Thoracic aorta (tissue), 2 donors: ENCODE measurements at regions not wholly inside any gene's neighbourhood (a gene's known extent, or its start where the extent isn't known, plus 50 kb on each side); places are given as distances from the start of the nearest gene placed in this dataset.

ENCODE experiments used
- ATAC-seq: fragments of 150-250 bp; one replicate; pipeline ENCODE4 v1.8.0; 2017; ENCODE audit warnings: low read depth; ENCODE audit not compliant: insufficient number of reproducible peaks, low FRiP score
- DNase-seq: peaks from one replicate; pipeline ENCODE4 v3.0.0-alpha.2; 2020; ENCODE audit warnings: low spot score
- H3K27ac ChIP-seq, 2 donors: fragments of 200-600 bp; sonication (generic); 1 replicate in 1 of 2; 2 replicates in 1 of 2; pipeline ENCODE4 v1.5.1; 2016; ENCODE audit warnings: mild to moderate bottlenecking in 2 of 2, moderate library complexity in 2 of 2
- H3K27me3 ChIP-seq: fragments of 200-600 bp; sonication (generic); replicated peaks from 2 replicates; pipeline ENCODE4 v1.6.0; 2016; ENCODE audit warnings: mild to moderate bottlenecking; ENCODE audit not compliant: insufficient read depth
- H3K36me3 ChIP-seq: fragments of 200-600 bp; sonication (generic); one replicate; pipeline ENCODE4 v1.5.1; 2016
- H3K4me1 ChIP-seq, 2 donors: fragments of 200-600 bp; sonication (generic); 1 replicate in 1 of 2; 2 replicates in 1 of 2; pipeline versions ENCODE4 v1.5.1 to v1.6.0; 2016; ENCODE audit warnings: low read depth in 2 of 2, mild to moderate bottlenecking in 1 of 2; ENCODE audit not compliant: control insufficient read depth in 1 of 2
- H3K4me3 ChIP-seq: fragments of 200-600 bp; sonication (generic); 2 replicates; pipeline ENCODE4 v1.5.1; 2016; ENCODE audit warnings: mild to moderate bottlenecking
- H3K9me3 ChIP-seq: fragments of 200-600 bp; sonication (generic); 2 replicates; pipeline ENCODE4 v1.5.1; 2016
- CTCF ChIP-seq: fragments of 200-600 bp; sonication (generic); IDR thresholded peaks from one replicate; pipeline ENCODE4 v1.5.1; 2019; ENCODE audit warnings: antibody characterized with exemption

- DNase-seq: no peak
These were observed 300.6 kb upstream of the ECI2 start for GRCh38 chr6:4435981-4436445.

GRCh38 chr6:4434655-4435054 is 299.3 kb upstream of the ECI2 start:
- no peaks in the 10 kb centered on the region for H3K9me3 ChIP-seq
- ATAC-seq: no peak

More at GRCh38 chr6:4435981-4436445, 300.6 kb upstream of the ECI2 start:
- no peak overlapping the region for H3K4me3 ChIP-seq
- no peak for TF ChIP-seq CTCF
- no peak overlapping the region for H3K27ac ChIP-seq
- H3K36me3 ChIP-seq: no peaks in the 10 kb centered on the region
- no peaks in the 10 kb centered on the region for H3K4me1 ChIP-seq
- H3K9me3 ChIP-seq: no peaks in the 10 kb centered on the region
- H3K27me3 ChIP-seq: no peaks in the 10 kb centered on the region
- no peak for ATAC-seq

GRCh38 chr6:4433199-4433598 is 297.8 kb upstream of the ECI2 start:
- DNase-seq: no peak
- Histone ChIP-seq H3K27me3 (no peaks in the 10 kb centered on the region), H3K4me3 (no peak overlapping the region), H3K36me3 (no peaks in the 10 kb centered on the region), H3K9me3 (no peaks in the 10 kb centered on the region), H3K4me1 (no peaks in the 10 kb centered on the region), H3K27ac (no peak overlapping the region)
- no peak for ATAC-seq
- no peak for TF ChIP-seq CTCF

More at GRCh38 chr6:4434655-4435054, 299.3 kb upstream of the ECI2 start:
- Histone ChIP-seq H3K4me3 (no peak overlapping the region), H3K36me3 (no peaks in the 10 kb centered on the region), H3K4me1 (no peaks in the 10 kb centered on the region), H3K27me3 (no peaks in the 10 kb centered on the region), H3K27ac (no peak overlapping the region)
- no peak for TF ChIP-seq CTCF
- no peak for DNase-seq

- Histone ChIP-seq H3K4me1 (no peaks in the 10 kb centered on the region), H3K27ac (no peak overlapping the region), H3K27me3 (no peaks in the 10 kb centered on the region), H3K36me3 (no peaks in the 10 kb centered on the region), H3K9me3 (no peaks in the 10 kb centered on the region), H3K4me3 (no peak overlapping the region)
- DNase-seq (no peak), ATAC-seq (no peak)
- TF ChIP-seq CTCF: no peak
These were observed 291.6 kb upstream of the ECI2 start for GRCh38 chr6:4426968-4427367.

- DNase-seq (no peak), ATAC-seq (no peak)
- no peaks in the 10 kb centered on the region for H3K4me1 ChIP-seq
- H3K36me3 ChIP-seq: no peaks in the 10 kb centered on the region
- H3K4me3 ChIP-seq: no peak overlapping the region
- H3K27ac ChIP-seq: no peak overlapping the region
- H3K27me3 ChIP-seq: no peaks in the 10 kb centered on the region
- H3K9me3 ChIP-seq: no peaks in the 10 kb centered on the region
- no peak for TF ChIP-seq CTCF
These were observed 286.5 kb upstream of the ECI2 start for GRCh38 chr6:4421837-4422236.
